Pancreas (tissue), 10 donors: ENCODE measurements at regions not wholly inside any gene's neighbourhood (a gene's known extent, or its start where the extent isn't known, plus 50 kb on each side); places are given as distances from the start of the nearest gene placed in this dataset.
A peak's percentile ranks its signal among the peaks of the same experiment; 100 is the strongest.

ENCODE experiments used
- ATAC-seq, 4 donors: fragments of 200-7000 bp; cut with Tn5 transposase; one replicate each; pipeline versions ENCODE4 v1.8.0 to v1.9.1; 2020; ENCODE audit warnings: mild to moderate bottlenecking in 4 of 4, moderate library complexity in 4 of 4
- DNase-seq, 6 donors: peaks; one replicate each; pipeline ENCODE4 v3.0.0-alpha.2; 2020
- FAIRE-seq: peaks from 2 replicates; lab custom pipeline; 2012; peaks lifted over from hg19 to GRCh38; lab: Jason Lieb, UNC
- H3K27ac ChIP-seq, 4 donors: fragments of 200-600 bp; sonication (generic); 1 replicate in 3 of 4; 2 replicates in 1 of 4; pipeline versions ENCODE4 v1.5.0 to v1.8.0; 2020
- H3K27me3 ChIP-seq, 4 donors: fragments of 200-600 bp; one replicate each; pipeline ENCODE4 v1.8.0; 2021
- H3K36me3 ChIP-seq, 3 donors: fragments of 200-600 bp; sonication (generic) in 1 of 3; one replicate each; pipeline versions ENCODE4 v1.5.0 to v1.8.0; 2020 to 2021
- H3K4me1 ChIP-seq, 3 donors: fragments of 200-600 bp; one replicate each; pipeline ENCODE4 v1.8.0; 2021
- H3K4me3 ChIP-seq, 4 donors: fragments of 200-600 bp; sonication (generic) in 2 of 4; one replicate each; pipeline versions ENCODE4 v1.5.0 to v1.8.0; 2020 to 2021
- H3K9me3 ChIP-seq, 4 donors: fragments of 200-600 bp; one replicate each; pipeline ENCODE4 v1.8.0; 2021
- CTCF ChIP-seq, 4 donors: fragments of 200-600 bp; sonication (generic) in 3 of 4; IDR thresholded peaks; one replicate each; pipeline versions ENCODE4 v1.5.0 to v1.8.0; 2021; ENCODE audit warnings: antibody characterized with exemption in 4 of 4
- WGBS, 2 donors: extraction: QIAGEN DNeasy Blood & Tissue Kit; methylation state at CpG; one replicate each; pipeline ENCODE4 v1.1.7; 2013; 5-methylcytosine and 5-hydroxymethylcytosine counted together
- intact Hi-C, 3 donors: fragments of 100-400 bp; cut with DNase I; formaldehyde crosslinking; loops; one replicate each; pipeline versions ENCODE4 v1.11.1 to v1.14.2; 2022
- donor health status: healthy with polysubstance abuse.
- donor health status: DM: no; HTN: no; CAD: no; lungs with moderate emphysema.
- donor health status: DM: no; HTN: no; CAD: no.
- donor health status: control.
- donor health status: control.
- donor health status: Bipolar disorder and iron deficiency.
- donor health status: DM: yes; HTN: yes; CAD: no.
- donor health status: DM: no; HTN: no; CAD: no.
- donor health status: DM: no; HTN: no; CAD: no.
- donor health status: DM: yes; HTN: yes; CAD: no.

GRCh38 chr4:101596781-101597552 lies 193.6 kb upstream of the BANK1 start:
- Histone ChIP-seq H3K27me3 (no peaks in the 10 kb centered on the region), H3K4me1 (no peaks in the 10 kb centered on the region), H3K9me3 (no peaks in the 10 kb centered on the region), H3K27ac (no peak overlapping the region), H3K36me3 (no peaks in the 10 kb centered on the region), H3K4me3 (no peak overlapping the region)
- peak in 1 of 4 donors; percentile 5 for TF ChIP-seq CTCF (IDR thresholded peaks at IDR 0.05)
- FAIRE-seq (no peak), ATAC-seq (no peak), DNase-seq (no peak)
- intact Hi-C loops: no loop called here
- WGBS, 2 donors: 74 to 89% methylated on average over 2 of the region's 2 CpGs

- FAIRE-seq (no peak), DNase-seq (no peak), ATAC-seq (no peak)
- no peaks in the 10 kb centered on the region for H3K4me1 ChIP-seq
- TF ChIP-seq CTCF (IDR thresholded peaks at IDR 0.05): no peak
- no peak overlapping the region for H3K4me3 ChIP-seq
- intact Hi-C loops: no loop called here
- 91 to 94% methylated on average over 11 of the region's 11 CpGs for WGBS, 2 donors
- H3K27ac ChIP-seq: no peak overlapping the region
- no peaks in the 10 kb centered on the region for H3K9me3 ChIP-seq
- no peaks in the 10 kb centered on the region for H3K36me3 ChIP-seq
- no peaks in the 10 kb centered on the region for H3K27me3 ChIP-seq
These were observed 195.9 kb upstream of the BANK1 start for GRCh38 chr4:101594588-101594987.

- TF ChIP-seq CTCF (IDR thresholded peaks at IDR 0.05): no peak
- H3K27ac ChIP-seq: no peak overlapping the region
- WGBS, 2 donors: 70 to 84% methylated on average over 2 of the region's 2 CpGs
- H3K9me3 ChIP-seq: no peaks in the 10 kb centered on the region
- H3K4me1 ChIP-seq: no peaks in the 10 kb centered on the region
- no peaks in the 10 kb centered on the region for H3K36me3 ChIP-seq
- no peak overlapping the region for H3K4me3 ChIP-seq
- H3K27me3 ChIP-seq: no peaks in the 10 kb centered on the region
- intact Hi-C loops: no loop called here
- FAIRE-seq (no peak), DNase-seq (no peak), ATAC-seq (no peak)
These were observed 196.9 kb upstream of the BANK1 start for GRCh38 chr4:101593666-101594065.

GRCh38 chr4:101584306-101584705 lies 206.2 kb upstream of the BANK1 start:
- Histone ChIP-seq H3K27ac (no peak overlapping the region), H3K4me1 (no peaks in the 10 kb centered on the region), H3K27me3 (no peaks in the 10 kb centered on the region), H3K4me3 (no peak overlapping the region), H3K36me3 (no peaks in the 10 kb centered on the region), H3K9me3 (no peaks in the 10 kb centered on the region)
- WGBS, 2 donors: 50 to 59% methylated on average over 2 of the region's 2 CpGs
- intact Hi-C loops: no loop called here
- DNase-seq (no peak), FAIRE-seq (no peak), ATAC-seq (no peak)
- no peak for TF ChIP-seq CTCF (IDR thresholded peaks at IDR 0.05)

GRCh38 chr4:101563126-101563525 lies 215.8 kb upstream of the PPP3CA start:
- ATAC-seq (no peak), FAIRE-seq (no peak), DNase-seq (no peak)
- no peaks in the 10 kb centered on the region for H3K27me3 ChIP-seq
- H3K4me3 ChIP-seq: no peak overlapping the region
- no peaks in the 10 kb centered on the region for H3K9me3 ChIP-seq
- H3K27ac ChIP-seq: no peak overlapping the region
- no peak for TF ChIP-seq CTCF (IDR thresholded peaks at IDR 0.05)
- H3K4me1 ChIP-seq: no peaks in the 10 kb centered on the region
- intact Hi-C loops: no loop called here
- no peaks in the 10 kb centered on the region for H3K36me3 ChIP-seq
- 50 to 58% methylated on average over 5 of the region's 5 CpGs for WGBS, 2 donors
